ENCODE measurements at regions not wholly inside any gene's neighbourhood (a gene's known extent, or its start where the extent isn't known, plus 50 kb on each side); places are given as distances from the start of the nearest gene placed in this dataset.
A peak's percentile ranks its signal among the peaks of the same experiment; 100 is the strongest.
"Not testable (repeated sequence)": the region's sequence is repeated elsewhere in the genome, so short reads cannot be mapped to it uniquely, and the experiment has no call there.

GRCh38 chr7:106447318-106447847, 162.6 kb upstream of the NAMPT start:
- DNase-seq = no peak

GRCh38 chr7:106445366-106445765, 160.6 kb upstream of the NAMPT start:
- not testable (repeated sequence) for DNase-seq

- DNase-seq = no peak
Measured at GRCh38 chr7:106444068-106444655, 159.4 kb upstream of the NAMPT start.

GRCh38 chr7:106443156-106443555, 158.4 kb upstream of the NAMPT start:
- no peak for DNase-seq

- no peak for DNase-seq
Measured at GRCh38 chr7:106442476-106442875, 157.7 kb upstream of the NAMPT start.

- not testable (repeated sequence) for DNase-seq
Measured at GRCh38 chr7:106441343-106441742, 156.6 kb upstream of the NAMPT start.

- not testable (repeated sequence) for DNase-seq
Measured at GRCh38 chr7:106436933-106437332, 152.2 kb upstream of the NAMPT start.

GRCh38 chr7:106433377-106433776, 148.6 kb upstream of the NAMPT start:
- DNase-seq = no peak

GRCh38 chr7:106430535-106431455, 146.0 kb upstream of the NAMPT start:
- no peak for DNase-seq

GRCh38 chr7:106430103-106430502, 145.3 kb upstream of the NAMPT start:
- no peak for DNase-seq

GRCh38 chr7:106426803-106427202, 142.0 kb upstream of the NAMPT start:
- no peak for DNase-seq

GRCh38 chr7:106425017-106425719, 140.4 kb upstream of the NAMPT start:
- DNase-seq = peak; percentile 63

- DNase-seq = no peak
Measured at GRCh38 chr7:106424476-106425016, 139.8 kb upstream of the NAMPT start.

- no peak for DNase-seq
Measured at GRCh38 chr7:106423821-106424475, 139.2 kb upstream of the NAMPT start.

- DNase-seq = no peak
Measured at GRCh38 chr7:106423111-106423510, 138.3 kb upstream of the NAMPT start.

- DNase-seq = no peak
Measured at GRCh38 chr7:106421181-106421762, 136.5 kb upstream of the NAMPT start.

GRCh38 chr7:106420736-106421135, 136.0 kb upstream of the NAMPT start:
- no peak for DNase-seq

- no peak for DNase-seq
Measured at GRCh38 chr7:106420210-106420609, 135.4 kb upstream of the NAMPT start.

GRCh38 chr7:106419455-106420182, 134.8 kb upstream of the NAMPT start:
- DNase-seq = no peak

GRCh38 chr7:106418526-106418925, 133.7 kb upstream of the NAMPT start:
- DNase-seq = no peak

GRCh38 chr7:106418094-106418493, 133.3 kb upstream of the NAMPT start:
- DNase-seq = no peak
